Inflammatory macrophage treated with lipopolysaccharide for 1 hour (primary cell): ENCODE measurements at regions not wholly inside any gene's neighbourhood (a gene's known extent, or its start where the extent isn't known, plus 50 kb on each side); places are given as distances from the start of the nearest gene placed in this dataset.
"Not testable (repeated sequence)": the region's sequence is repeated elsewhere in the genome, so short reads cannot be mapped to it uniquely, and the experiment has no call there.

Experiments
- DNase-seq, 2 donors: peaks; one replicate each; pipeline ENCODE4 v3.0.0-alpha.2; 2020 to 2022

DNA sequence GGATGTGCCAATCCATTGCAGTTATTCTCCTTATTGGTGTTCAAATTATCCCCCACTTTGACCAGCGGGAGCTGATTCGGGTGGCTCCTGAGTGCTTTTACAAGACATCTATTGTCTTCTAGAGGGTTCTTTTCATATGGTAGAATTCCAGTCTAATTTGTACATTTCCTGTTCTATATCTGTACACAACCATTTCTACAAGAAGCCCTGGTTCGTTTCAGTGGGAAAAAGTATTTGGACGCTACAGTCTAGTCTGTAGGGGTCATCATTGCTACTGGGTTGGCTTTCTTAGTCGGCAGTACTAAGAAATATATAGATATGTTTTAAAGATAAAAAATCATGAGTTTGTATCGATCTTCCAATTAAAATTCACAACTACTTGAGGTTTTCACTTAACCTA lies 262.6 kb downstream of the MAP2K6 start:
- no peak for DNase-seq

DNA sequence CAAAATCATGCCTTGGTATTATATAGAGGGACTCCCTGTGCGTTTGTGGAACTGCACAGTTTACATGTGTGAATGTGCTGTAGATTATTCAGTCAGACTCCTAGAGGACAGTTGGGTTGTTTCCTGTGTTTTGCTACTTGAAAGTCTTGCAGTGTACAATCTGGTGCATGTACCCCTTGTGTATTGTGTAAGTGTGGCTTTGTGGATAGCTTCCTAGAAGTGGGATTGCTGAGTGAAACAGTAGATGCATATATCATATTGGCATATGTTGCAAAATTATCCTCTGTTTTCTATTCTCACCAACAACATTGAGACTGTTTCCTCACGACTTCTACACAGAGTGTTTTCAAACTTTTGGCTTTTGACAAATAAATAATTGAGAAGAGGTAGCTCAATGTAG lies 263.7 kb downstream of the MAP2K6 start:
- DNase-seq, result no peak

DNA sequence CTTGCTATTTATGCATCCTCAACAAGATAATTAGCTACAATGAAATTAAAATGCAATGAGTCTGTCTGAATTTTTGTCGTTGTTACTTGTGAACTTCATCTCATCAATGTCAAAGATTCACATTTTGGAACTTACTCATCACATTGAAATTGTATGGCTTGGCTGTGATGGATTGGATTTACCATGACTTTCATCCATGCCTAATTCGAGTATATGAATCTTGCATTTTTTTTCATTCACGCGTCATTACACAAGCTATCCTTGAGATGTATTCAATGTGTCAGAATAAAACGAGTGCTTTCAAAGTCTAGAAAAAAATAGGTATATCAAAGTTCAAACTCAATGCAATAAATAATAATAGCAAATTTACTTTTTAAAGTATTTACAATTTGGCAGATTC lies 265.3 kb downstream of the MAP2K6 start:
- DNase-seq, result no peak

DNA sequence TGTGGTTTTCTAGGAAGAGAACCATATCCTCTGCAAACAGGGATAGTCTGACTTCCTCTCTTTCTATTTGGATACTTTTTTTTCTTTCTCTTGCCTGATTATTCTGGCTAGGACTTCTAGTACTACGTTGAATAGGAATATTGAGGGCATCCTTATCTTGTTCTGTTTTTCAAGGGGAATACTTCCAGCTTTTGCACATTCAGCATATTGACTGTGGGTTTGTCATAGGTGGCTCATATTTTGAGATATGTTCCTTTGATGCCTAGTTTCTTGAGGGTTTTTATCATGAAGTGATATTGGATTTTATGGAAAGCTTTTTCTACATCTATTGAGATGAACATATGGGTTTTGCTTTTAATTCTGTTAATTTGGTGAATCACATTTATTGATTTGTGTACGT lies 269.8 kb downstream of the MAP2K6 start:
- no peak for DNase-seq

DNA sequence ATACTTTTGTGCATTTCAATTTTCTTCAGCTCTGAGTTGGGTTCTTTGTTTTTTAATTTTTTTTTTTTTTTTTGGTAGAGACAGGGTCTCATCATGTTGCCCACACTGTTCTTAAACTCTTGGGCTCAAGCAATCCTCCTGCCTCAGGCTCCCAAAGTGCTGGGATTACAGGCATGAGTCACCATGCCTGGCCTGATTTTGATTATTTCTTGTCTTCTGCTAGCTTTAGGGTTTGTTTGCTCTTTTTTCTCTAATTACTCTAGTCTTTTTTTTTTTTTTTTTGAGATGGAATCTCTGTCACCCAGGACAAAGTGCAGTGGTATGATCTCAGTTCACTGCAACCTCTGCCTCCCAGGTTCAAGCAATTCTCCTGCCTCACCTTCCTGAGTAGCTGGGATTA lies 270.7 kb downstream of the MAP2K6 start:
- not testable (repeated sequence) for DNase-seq

DNA sequence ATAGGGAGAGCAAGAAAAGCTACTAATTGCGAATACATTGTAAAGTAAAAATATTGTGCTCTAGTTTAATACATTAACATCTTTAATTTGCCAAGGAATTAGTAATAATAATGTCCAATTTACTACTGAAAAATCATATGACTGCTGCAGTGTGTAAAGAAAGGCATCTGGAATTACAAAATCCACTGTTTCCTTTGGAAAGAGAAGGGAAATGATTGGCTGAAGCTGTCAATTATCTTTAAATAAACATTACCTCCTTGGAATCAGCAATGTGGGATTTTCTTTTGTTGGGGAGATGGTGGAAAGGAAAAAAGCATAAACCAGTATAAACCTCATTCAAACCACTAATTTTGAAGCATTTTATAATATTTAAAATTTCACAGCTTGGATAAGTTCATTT lies 276.0 kb downstream of the MAP2K6 start:
- no peak for DNase-seq

DNA sequence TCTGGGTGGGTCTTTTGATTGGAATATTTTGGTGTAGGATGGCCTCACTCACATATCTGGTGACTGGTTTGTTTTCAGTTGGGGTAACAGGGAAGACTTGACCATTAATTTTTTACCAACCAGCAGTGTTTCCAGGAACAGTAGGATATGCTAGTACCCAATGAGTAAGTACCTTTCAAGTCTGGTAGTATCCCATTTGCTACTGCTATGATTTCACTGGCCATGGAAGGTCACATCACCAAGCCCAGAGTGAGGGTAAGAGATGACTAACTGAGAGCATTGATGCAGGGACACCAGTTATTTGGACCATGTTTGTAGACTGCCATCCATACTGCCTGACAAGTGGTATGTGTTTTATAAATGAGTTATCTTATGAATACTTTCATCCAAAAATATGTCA lies 277.7 kb downstream of the MAP2K6 start:
- DNase-seq, result no peak

DNA sequence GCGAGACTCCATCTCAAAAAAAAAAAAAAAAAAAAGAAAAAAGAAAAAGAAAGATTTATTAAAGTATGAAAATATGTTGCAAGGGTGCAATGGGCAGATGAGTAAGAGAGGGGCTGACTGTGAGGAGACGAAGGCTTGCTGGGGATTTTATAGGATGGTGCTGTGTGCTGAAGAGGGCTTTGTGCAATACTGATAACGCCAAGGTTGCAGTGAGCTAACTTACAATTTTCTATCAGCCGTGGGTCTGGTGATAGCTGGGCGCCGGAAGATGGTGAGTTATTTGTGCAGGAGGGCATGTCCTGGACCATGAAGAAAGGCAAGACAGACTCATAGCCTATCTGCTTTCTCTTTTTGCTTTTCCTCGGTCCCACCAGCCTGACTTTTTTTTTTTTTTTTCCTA lies 281.1 kb downstream of the MAP2K6 start:
- no peak for DNase-seq

DNA sequence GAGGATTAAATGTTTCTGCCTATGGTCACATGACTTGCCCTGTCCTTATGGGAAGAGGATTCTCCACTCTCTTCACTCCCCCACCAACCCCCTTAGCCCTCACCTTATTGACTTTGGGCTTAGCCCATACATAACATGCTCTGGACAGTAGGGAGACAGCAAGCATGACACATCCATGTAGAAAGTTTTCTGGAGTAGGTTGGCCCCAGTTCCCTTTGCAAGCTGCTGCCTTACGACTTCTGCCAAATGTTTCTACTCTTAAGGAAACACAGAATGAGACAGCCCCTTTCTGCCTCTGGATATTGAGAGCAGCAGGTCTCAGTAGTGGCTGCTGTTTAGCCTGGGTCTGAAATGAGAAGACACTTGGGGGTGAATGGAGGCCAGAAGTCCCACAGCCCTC lies 282.2 kb downstream of the MAP2K6 start:
- no peak for DNase-seq

DNA sequence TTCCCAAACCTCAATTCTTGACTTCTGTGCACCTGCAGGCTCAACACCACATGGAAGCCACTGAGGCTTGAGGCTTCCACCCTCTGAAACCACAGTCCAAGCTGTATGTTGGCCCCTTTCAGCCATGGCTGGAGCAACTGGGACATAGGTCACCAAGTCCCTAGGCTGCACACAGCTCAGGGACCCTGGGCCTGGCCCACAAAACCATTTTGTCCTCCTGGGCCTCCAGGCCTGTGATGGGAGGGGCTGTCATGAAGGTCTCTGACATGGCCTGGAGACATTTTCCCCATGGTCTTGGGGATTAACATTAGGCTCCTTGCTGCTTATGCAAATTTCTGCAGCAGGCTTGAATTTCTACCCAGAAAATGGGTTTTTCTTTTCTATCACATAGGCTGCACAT lies 283.9 kb downstream of the MAP2K6 start:
- DNase-seq, result not testable (repeated sequence)

DNA sequence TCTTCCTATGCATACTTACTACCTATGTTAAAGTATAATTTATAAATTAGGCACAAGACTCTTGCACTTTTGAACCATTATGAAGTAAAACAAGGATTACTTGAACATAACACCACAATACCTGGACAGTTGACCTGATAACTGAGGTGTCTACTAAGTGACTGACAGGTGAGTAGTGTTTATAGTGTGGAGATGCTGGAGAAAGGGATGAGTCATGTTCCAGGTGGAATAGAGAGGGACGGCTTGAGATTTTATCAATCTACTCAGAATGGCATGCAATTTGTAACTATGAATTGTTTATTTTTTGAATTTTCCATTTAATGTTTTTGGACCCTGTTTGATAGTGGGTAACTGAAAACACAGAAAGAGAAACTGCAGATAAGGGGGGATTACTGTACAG lies 287.6 kb downstream of the MAP2K6 start:
- DNase-seq, result no peak

DNA sequence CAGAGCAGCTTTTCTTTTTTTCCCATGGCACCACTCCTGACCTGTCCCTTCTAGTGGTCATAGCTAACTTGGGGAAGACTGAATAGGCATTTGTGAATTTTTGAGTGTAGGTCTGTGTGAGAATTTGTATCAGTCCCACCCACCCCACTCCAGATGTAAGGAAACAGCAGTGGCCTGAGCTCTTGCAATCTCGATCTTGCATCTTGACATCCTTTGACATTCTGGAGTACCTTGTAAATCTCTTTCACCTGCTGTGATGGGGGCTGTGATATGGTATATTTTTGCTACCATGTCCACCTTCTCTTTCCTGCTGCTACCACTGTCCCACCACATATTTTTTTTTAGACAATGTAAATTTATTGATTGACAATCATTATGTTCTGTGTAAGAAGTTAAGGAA lies 289.3 kb downstream of the MAP2K6 start:
- DNase-seq, result no peak

DNA sequence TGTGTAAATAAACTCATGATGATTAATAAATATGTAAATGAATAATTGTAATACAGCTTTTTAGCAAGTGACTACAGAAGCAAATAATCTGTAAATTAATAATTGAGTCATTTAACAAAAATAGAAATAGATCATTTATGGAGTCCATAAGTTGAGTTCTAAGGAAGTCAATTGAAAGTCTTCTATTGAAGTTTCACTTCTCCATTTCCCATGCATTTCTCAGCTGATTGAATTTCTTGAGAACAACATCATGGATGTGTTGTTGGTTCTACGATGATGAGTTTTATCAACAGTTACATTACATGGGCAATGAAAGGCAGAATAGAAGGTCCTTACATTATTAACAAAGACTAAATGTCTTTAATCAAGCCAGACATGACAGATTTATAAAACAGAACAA lies 290.4 kb downstream of the MAP2K6 start:
- DNase-seq, result no peak

DNA sequence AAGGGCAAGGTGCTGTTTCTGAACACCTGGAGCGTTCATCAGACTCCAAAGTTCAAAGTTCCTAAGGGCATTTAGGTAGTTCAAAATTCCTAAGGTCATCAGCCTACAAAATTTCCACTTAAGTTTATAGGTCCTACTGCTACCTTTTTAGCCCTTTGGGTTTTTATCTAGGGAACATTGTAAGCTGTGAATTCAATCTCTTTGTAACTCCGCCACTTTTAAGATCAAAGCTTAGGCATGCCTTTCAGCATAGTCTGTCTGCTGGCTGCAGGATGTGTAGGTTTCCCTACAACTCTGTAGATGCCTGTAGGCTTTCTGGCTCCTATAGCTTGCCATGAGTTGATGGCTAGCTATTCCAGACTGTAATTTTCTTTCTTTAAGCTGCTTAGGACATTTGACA lies 291.6 kb downstream of the MAP2K6 start:
- DNase-seq, result no peak

DNA sequence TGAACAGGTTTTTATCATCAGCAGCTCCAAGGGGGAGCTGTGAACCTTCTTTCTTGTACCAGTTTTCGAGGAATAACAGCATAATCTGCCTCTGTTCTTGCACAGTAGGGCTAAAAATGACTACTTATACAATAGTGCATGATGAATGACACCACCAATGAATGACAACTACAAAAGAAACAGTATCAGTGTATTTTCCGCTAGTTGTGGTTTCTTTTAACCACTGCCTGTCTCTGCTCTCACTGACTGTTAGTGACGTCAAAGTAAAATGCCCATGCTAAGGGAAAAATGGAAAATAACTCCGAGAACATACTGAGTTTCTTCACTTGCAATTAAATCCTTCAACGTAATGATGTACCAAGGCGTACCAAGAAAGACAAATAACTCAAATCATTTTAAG lies 294.9 kb downstream of the MAP2K6 start:
- no peak for DNase-seq

DNA sequence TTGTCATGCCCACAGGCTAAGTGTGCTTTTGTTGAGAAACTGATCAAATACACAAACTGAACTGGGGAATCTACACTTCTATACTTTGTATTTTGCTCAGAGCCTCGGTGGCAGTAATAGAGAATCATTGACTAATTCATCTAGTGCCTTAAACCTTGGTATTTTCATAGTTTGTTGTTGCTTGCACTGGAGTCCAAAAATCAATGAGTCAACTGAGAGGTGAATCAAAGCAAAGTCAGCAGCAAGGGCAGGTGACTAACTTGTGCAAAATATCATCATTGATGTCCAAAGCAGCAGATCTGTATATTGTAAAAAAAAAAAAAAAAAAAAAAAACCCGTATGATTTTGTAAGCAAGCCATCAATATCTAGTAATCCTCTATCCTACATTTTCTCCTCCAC lies 296.4 kb downstream of the MAP2K6 start:
- no peak for DNase-seq

DNA sequence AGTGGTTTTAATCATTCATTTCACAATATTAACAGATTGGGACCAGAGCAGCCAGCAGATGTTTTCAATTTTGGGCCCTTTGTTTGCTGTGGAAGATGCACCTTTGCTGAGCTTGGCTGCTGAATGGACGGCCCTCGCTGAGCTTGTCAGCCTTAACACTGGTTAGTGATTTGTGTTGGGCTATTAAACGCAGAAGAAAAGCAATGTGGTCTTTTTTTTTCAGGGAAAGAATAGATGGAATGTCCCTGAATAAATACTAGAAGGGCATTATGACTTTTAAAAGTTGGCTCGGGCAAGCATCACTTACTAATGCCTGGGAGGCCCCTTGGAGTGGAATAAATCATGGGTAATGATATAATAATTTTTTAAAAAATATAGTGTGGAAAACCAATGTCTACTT lies 297.0 kb downstream of the MAP2K6 start:
- no peak for DNase-seq

DNA sequence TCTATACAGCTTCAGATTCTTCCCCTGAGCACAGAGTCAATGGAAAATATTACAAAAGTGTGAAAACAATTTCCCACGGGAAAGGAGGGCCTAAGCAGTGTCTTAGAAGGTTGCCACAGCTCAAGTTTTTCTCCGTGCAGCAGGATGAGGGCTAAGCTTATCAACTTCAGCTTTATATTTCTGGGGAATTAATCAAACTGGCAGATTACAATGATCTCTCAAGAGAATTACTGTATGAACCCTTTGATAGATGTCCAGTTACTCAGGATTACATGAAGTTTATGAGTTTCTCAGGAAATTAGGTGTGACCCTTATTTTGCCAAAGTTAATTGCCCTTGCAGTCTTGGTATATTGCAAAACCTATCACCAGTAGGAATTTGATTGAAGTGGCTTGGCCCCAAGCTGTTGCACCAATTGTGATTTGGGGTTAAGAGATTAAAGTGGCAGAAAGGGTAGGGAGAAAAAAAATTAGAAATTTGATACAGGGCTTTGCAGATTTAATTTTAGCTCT lies 298.4 kb downstream of the MAP2K6 start:
- DNase-seq, result no peak

DNA sequence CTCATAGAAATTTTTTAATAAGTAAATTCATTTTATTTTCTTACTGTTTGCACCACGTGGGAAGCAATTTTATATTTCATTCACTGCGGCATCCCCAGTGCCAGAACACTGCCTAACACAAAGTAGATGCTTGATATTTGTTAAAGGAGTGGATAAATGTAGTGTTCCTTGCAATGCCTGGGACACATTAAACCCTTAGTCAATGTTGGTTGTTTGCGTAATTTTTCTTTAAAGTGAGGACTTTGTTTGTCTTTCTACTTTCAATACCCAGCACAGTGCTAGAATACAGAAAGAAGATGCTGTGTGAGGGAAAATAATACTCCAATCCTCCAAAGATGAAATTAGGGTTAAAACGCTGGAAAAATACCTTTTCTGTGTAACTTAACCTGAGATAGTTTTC lies 299.3 kb downstream of the MAP2K6 start:
- no peak for DNase-seq

DNA sequence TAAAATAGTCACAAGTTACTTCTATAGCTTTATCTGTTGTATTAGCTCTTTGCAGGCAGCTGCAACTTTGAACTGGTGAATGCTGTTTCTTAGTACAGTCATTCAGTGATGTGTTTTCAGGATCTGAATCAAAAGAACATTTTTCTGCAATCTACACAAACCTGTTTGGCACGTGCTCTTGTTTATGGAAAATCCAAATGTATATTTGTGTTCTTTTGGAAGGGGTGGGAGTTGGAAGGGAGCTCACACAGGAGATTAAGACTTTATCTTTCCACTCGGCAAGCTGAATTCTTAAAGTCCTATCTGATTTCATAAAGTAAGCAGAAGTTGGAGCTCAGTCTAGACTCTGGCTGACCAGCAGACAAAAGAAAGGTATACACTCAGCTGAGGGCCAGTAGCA lies 300.2 kb downstream of the MAP2K6 start:
- no peak for DNase-seq

DNA sequence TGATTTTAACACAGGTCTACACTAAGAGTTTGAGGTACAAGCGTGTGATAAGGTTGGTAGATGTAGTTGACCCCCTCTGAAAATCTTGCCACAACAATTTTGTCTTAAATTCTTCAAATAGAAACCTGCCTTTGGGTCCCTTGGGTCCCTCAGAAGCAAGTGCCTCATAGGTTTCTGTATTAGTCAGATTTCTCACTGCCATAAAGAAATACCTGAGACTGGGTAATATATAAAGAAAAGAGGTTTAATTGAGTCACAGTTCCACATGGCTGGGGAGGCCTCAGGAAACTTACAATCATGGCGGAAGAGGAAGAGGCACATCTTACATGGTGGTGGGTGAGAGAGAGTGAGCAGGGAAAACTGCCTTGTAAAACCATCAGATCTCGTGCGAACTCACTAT lies 301.2 kb downstream of the MAP2K6 start:
- no peak for DNase-seq

DNA sequence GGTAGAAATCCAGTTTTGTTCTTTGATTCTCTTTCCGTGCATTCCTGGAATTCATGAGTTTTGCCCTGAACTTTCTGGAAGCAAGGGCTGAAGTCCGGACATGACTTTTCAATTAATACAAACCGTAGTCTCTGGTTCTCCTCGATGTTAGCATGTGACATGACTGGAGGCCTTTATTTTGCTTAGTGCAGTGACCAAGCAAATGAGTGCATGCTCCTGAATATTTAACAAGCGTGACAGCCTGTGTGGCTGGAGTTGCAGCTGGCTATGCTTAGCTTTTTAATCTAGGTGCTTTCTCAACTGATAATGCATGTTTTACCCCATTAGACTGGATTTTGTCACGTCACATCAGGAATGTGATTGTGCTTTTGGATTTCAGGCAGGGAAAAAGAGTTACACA lies 302.1 kb downstream of the MAP2K6 start:
- no peak for DNase-seq

DNA sequence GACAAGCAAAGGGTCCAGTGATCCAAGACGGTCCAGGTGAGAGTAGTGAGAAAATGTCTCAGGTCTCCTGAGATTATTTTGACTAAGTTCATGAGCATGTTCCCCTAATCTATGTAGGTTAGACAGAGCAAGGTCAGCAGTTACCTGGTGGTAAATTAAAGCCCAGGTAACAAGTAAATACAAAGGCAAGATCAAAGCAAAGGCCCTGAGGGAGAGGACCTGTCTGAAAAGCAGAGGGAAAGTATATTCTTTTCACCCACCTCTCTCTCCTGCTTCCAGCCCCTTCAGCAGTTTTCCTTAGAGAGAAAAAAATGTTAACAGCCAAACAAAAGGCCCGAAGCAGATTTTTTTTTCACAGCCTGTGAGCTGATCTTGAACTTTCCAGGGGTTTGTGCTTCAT lies 302.7 kb downstream of the MAP2K6 start:
- DNase-seq, result no peak

DNA sequence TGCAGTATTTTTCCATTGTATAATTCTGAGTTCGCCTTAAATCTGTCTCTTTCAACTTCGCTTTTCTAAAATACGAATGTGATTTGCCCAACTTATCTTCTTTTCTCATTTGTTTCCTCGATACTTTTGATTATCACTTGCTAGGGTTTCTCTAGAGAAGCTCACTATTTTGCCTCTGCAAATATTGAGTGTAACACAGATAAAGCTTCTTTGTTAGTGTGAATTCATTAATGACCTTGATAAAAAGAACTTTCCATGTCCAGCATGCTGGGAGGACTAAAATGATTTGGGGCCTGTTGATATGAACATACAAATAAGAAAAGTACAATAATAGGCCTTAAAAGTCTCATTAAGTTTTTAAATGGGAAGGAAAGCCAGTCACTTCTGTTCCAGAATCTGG lies 303.3 kb downstream of the MAP2K6 start:
- no peak for DNase-seq

DNA sequence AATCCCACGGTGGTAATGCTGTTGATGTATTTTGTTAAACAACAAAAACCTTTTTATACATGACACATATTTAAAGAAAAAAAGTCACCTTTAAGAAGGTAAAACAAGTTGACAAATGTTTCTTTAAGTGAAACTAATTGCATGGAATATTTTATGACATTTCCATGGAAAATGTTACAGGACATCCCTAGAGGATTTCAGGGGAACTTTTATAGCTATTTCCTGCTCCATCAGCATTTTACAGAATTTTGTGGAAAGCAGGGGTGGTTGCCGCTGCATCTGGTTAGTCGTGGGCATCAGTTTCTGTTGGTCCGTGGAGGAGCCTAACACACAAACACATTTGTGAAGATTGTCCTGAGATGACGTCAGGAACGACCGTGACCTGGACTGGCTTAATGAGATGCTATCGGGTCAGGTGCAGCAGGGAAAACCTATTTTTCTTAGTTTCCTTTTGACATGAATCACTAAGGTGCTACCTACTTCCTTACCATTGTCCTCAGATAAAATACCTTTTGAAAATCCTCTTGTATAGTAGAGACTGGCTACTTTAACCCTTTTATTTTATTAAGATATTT lies 305.1 kb downstream of the MAP2K6 start:
- no peak for DNase-seq

DNA sequence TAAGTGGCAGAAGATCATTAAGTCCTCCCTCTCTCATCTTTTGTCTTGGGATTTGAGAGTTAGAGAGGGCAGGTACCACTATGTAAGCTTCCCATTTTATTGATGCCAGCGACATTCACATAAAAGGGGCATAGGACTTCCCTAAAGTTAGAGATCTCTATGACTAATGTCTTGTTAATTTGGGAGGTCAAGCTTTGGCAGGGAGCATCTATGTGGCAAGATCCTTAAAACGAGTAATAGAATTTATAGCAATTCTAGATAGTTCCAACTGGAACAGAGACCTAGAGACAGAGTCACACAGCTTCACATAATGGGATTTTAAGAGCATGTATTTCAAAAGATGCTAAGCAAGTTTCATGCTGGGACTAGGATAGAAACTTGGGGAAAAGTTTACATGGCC lies 308.0 kb downstream of the MAP2K6 start:
- no peak for DNase-seq
